Esophagus muscularis mucosa (tissue), 4 donors: ENCODE measurements at regions not wholly inside any gene's neighbourhood (a gene's known extent, or its start where the extent isn't known, plus 50 kb on each side); places are given as distances from the start of the nearest gene placed in this dataset.

Experiments used
- DNase-seq: peaks from one replicate; pipeline ENCODE4 v3.0.0-alpha.2; 2017; ENCODE audit errors: extremely low spot score
- H3K27ac ChIP-seq, 4 donors: fragments of 200-600 bp; sonication (generic); replicated peaks in 1 of 4; 1 replicate in 3 of 4; 2 replicates in 1 of 4; pipeline ENCODE4 v1.5.1; 2016 to 2019; ENCODE audit warnings: mild to moderate bottlenecking in 1 of 4
- H3K27me3 ChIP-seq, 4 donors: fragments of 200-600 bp; sonication (generic); one replicate each; pipeline versions ENCODE4 v1.5.1 to v1.6.0; 2016 to 2019
- H3K36me3 ChIP-seq, 4 donors: fragments of 200-600 bp; sonication (generic); one replicate each; pipeline ENCODE4 v1.5.1; 2016 to 2019
- H3K4me1 ChIP-seq, 4 donors: fragments of 200-600 bp; sonication (generic); one replicate each; pipeline ENCODE4 v1.5.1; 2016 to 2019
- H3K4me3 ChIP-seq, 4 donors: fragments of 200-600 bp; sonication (generic); 1 replicate in 2 of 4; 2 replicates in 2 of 4; pipeline ENCODE4 v1.5.1; 2016 to 2019; ENCODE audit warnings: mild to moderate bottlenecking in 4 of 4, moderate library complexity in 1 of 4
- H3K9me3 ChIP-seq, 4 donors: fragments of 200-600 bp; sonication (generic); 1 replicate in 3 of 4; 2 replicates in 1 of 4; pipeline ENCODE4 v1.5.1; 2016 to 2019
- CTCF ChIP-seq, 3 experiments: fragments of 200-600 bp in 2 of 3; fragments of 450-650 bp in 1 of 3; sonication (generic) in 2 of 3; IDR thresholded peaks; one replicate each; pipeline ENCODE4 v1.5.1; 2017 to 2019; ENCODE audit warnings: antibody characterized with exemption in 3 of 3, mild to moderate bottlenecking in 2 of 3, moderate library complexity in 1 of 3
- EP300 ChIP-seq: sonication (generic); formaldehyde crosslinking; IDR thresholded peaks from one replicate; pipeline ENCODE4 v1.6.1; 2017; ENCODE audit warnings: antibody characterized with exemption
- POLR2A ChIP-seq: fragments of 450-650 bp; IDR thresholded peaks from one replicate; pipeline ENCODE4 v1.6.1; 2017; ENCODE audit warnings: antibody characterized with exemption, moderate library complexity, mild to moderate bottlenecking, low read depth
- POLR2AphosphoS5 ChIP-seq, 2 donors: sonication (generic); formaldehyde crosslinking; IDR thresholded peaks; one replicate each; pipeline ENCODE4 v1.6.1; 2017; ENCODE audit warnings: antibody characterized with exemption in 2 of 2
- WGBS: methylation state at CpG from one replicate; pipeline ENCODE4 v1.1.5; 2018; 5-methylcytosine and 5-hydroxymethylcytosine counted together
- intact Hi-C: fragments of 100-400 bp; cut with DNase I; formaldehyde crosslinking; loops from one replicate; pipeline ENCODE4 v1.15.1; 2023

- no peak for TF ChIP-seq EP300
- no peak for TF ChIP-seq CTCF (IDR thresholded peaks at IDR 0.05)
- TF ChIP-seq POLR2A = no peak
- no peak for TF ChIP-seq POLR2AphosphoS5 (IDR thresholded peaks at IDR 0.05)
- H3K4me1 ChIP-seq = no peaks in the 10 kb centered on the region
- H3K4me3 ChIP-seq = no peak overlapping the region
- DNase-seq = no peak
- no peaks in the 10 kb centered on the region for H3K9me3 ChIP-seq
- H3K27ac ChIP-seq = no peak overlapping the region
- intact Hi-C loops = no loop called here
- no peaks in the 10 kb centered on the region for H3K36me3 ChIP-seq
- WGBS = 39% methylated on average over 2 of the region's 2 CpGs
- no peaks in the 10 kb centered on the region for H3K27me3 ChIP-seq
Measured at GRCh38 chr9:25254051-25254450, 424.2 kb downstream of the TUSC1 start.

GRCh38 chr9:25241421-25241820, 436.8 kb downstream of the TUSC1 start:
- H3K4me3 ChIP-seq = no peak overlapping the region
- no peak for DNase-seq
- no peaks in the 10 kb centered on the region for H3K36me3 ChIP-seq
- TF ChIP-seq POLR2AphosphoS5 (IDR thresholded peaks at IDR 0.05) (no peak), CTCF (IDR thresholded peaks at IDR 0.05) (no peak), POLR2A (no peak), EP300 (no peak)
- peaks cover 0 to 25% (median 7%) of the 10 kb centered on the region in 4 donors for H3K4me1 ChIP-seq
- no peaks in the 10 kb centered on the region for H3K9me3 ChIP-seq
- intact Hi-C loops = no loop called here
- H3K27ac ChIP-seq = no peak overlapping the region
- no peaks in the 10 kb centered on the region for H3K27me3 ChIP-seq
- WGBS = 38% methylated on average over 3 of the region's 3 CpGs

- Histone ChIP-seq H3K4me1 (peaks cover 0 to 6% (median 0%) of the 10 kb centered on the region in 4 donors), H3K4me3 (no peak overlapping the region), H3K27me3 (no peaks in the 10 kb centered on the region), H3K27ac (no peak overlapping the region), H3K9me3 (peaks cover 0 to 9% (median 0%) of the 10 kb centered on the region in 4 donors), H3K36me3 (no peaks in the 10 kb centered on the region)
- DNase-seq = no peak
- intact Hi-C loops = no loop called here
- TF ChIP-seq EP300 (no peak), CTCF (IDR thresholded peaks at IDR 0.05) (no peak), POLR2AphosphoS5 (IDR thresholded peaks at IDR 0.05) (no peak), POLR2A (no peak)
- 86% methylated on average over 8 of the region's 8 CpGs for WGBS
Measured at GRCh38 chr9:25226901-25227686, 451.1 kb downstream of the TUSC1 start.

- Histone ChIP-seq H3K36me3 (no peaks in the 10 kb centered on the region), H3K27me3 (no peaks in the 10 kb centered on the region), H3K9me3 (peaks cover 0 to 9% (median 0%) of the 10 kb centered on the region in 4 donors), H3K27ac (no peak overlapping the region), H3K4me3 (no peak overlapping the region), H3K4me1 (peaks cover 0 to 6% (median 0%) of the 10 kb centered on the region in 4 donors)
- no peak for TF ChIP-seq CTCF (IDR thresholded peaks at IDR 0.05)
- no peak for TF ChIP-seq EP300
- no peak for TF ChIP-seq POLR2AphosphoS5 (IDR thresholded peaks at IDR 0.05)
- TF ChIP-seq POLR2A = no peak
- no peak for DNase-seq
- WGBS = 91% methylated on average over 12 of the region's 20 CpGs
- intact Hi-C loops = no loop called here
Measured at GRCh38 chr9:25225938-25226760, 452.1 kb downstream of the TUSC1 start.
